ENCODE measurements at regions not wholly inside any gene's neighbourhood (a gene's known extent, or its start where the extent isn't known, plus 50 kb on each side); places are given as distances from the start of the nearest gene placed in this dataset.

DNA sequence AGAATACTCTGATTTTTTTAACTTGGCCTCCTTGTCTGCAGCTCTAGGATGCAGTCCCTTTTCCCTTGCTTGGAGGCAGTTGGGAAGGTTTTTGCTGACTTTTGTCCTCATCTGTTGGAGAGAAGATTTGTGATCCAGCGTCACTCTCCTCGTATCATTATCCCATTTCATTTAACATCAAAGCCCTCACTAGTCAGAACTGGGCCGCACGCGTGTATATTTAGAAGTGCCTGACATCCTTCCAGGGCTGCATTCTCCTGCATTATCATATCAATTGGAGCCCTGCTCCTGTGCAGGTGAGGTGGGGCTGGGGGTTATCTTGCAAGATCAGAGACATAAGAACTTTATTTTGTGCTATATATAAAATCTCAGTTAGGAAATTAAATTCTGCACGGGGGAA is 435.1 kb upstream of the HS6ST1 start:
- no peak for DNase-seq
- no peak overlapping the region for H3K4me3 ChIP-seq
- no peaks in the 10 kb centered on the region for H3K9me3 ChIP-seq
- intact Hi-C loops (cut with DNase I), result no loop called here
- H3K27ac ChIP-seq, result no peak overlapping the region
- peaks cover 0 to 11% of the 10 kb centered on the region in 2 donors for H3K27me3 ChIP-seq
- no peaks in the 10 kb centered on the region for H3K36me3 ChIP-seq
- H3K4me1 ChIP-seq, result peaks cover 0 to 14% of the 10 kb centered on the region in 2 donors
- no peak for TF ChIP-seq CTCF (IDR thresholded peaks at IDR 0.05)
- ATAC-seq, result no peak

GRCh38 chr2:128754246-128754724 is 435.6 kb upstream of the HS6ST1 start:
- Histone ChIP-seq H3K27ac (no peak overlapping the region), H3K27me3 (peaks cover 0 to 11% of the 10 kb centered on the region in 2 donors), H3K4me3 (no peak overlapping the region), H3K9me3 (no peaks in the 10 kb centered on the region), H3K36me3 (no peaks in the 10 kb centered on the region), H3K4me1 (peaks cover 0 to 14% of the 10 kb centered on the region in 2 donors)
- intact Hi-C loops (cut with DNase I), result no loop called here
- DNase-seq (no peak), ATAC-seq (peak; percentile 59)
- no peak for TF ChIP-seq CTCF (IDR thresholded peaks at IDR 0.05)

- Histone ChIP-seq H3K9me3 (no peaks in the 10 kb centered on the region), H3K27ac (no peak overlapping the region), H3K27me3 (peaks cover 0 to 11% of the 10 kb centered on the region in 2 donors), H3K4me3 (no peak overlapping the region), H3K4me1 (peaks cover 0 to 14% of the 10 kb centered on the region in 2 donors), H3K36me3 (no peaks in the 10 kb centered on the region)
- intact Hi-C loops (cut with DNase I), result no loop called here
- peak in 1 of 4 donors; percentile 17 for DNase-seq
- no peak for TF ChIP-seq CTCF (IDR thresholded peaks at IDR 0.05)
- no peak for ATAC-seq
Measured at GRCh38 chr2:128755695-128756364, 437.2 kb upstream of the HS6ST1 start.

GRCh38 chr2:128756365-128756717 is 437.7 kb upstream of the HS6ST1 start:
- TF ChIP-seq CTCF (IDR thresholded peaks at IDR 0.05), result no peak
- no peaks in the 10 kb centered on the region for H3K36me3 ChIP-seq
- no peaks in the 10 kb centered on the region for H3K9me3 ChIP-seq
- H3K27me3 ChIP-seq, result peaks cover 0 to 11% of the 10 kb centered on the region in 2 donors
- DNase-seq, result peak in 2 of 4 donors; percentile 84 to 91
- intact Hi-C loops (cut with DNase I), result no loop called here
- no peak overlapping the region for H3K27ac ChIP-seq
- no peak overlapping the region for H3K4me3 ChIP-seq
- peaks cover 0 to 14% of the 10 kb centered on the region in 2 donors for H3K4me1 ChIP-seq
- peak; percentile 43 for ATAC-seq

DNA sequence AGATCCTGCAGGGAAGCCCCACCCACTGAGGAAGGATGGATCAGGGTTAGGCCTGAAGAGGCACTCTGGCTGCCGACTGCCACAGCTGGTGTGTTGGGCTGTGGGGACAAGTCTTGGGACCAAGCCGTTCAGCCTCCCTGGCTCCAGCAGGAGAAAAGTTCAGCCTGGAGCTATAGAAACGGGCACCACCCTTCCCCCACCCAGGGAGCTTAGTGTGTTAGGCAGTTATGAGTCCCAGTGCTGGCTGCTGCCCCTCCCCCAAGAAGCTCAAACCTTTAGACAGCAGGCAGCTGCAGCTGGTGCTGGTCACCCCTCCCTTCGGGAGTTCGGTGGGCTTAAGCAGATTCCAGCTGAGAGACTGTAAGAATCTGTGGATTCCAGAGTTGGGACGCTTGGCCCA is 447.1 kb upstream of the HS6ST1 start:
- peaks cover 0 to 14% of the 10 kb centered on the region in 2 donors for H3K9me3 ChIP-seq
- no peaks in the 10 kb centered on the region for H3K36me3 ChIP-seq
- no peak for ATAC-seq
- intact Hi-C loops (cut with DNase I), result no loop called here
- no peak overlapping the region for H3K4me3 ChIP-seq
- H3K27ac ChIP-seq, result no peak overlapping the region
- peak in 1 of 4 donors; percentile 13 for DNase-seq
- H3K4me1 ChIP-seq, result no peaks in the 10 kb centered on the region
- H3K27me3 ChIP-seq, result no peaks in the 10 kb centered on the region
- TF ChIP-seq CTCF (IDR thresholded peaks at IDR 0.05), result no peak
